HPDE6-E6E7 (cell line): ENCODE measurements at regions not wholly inside any gene's neighbourhood (a gene's known extent, or its start where the extent isn't known, plus 50 kb on each side); places are given as distances from the start of the nearest gene placed in this dataset.

Source experiments
- DNase-seq: peaks from one replicate; pipeline ENCODE4 v3.0.0; 2011; ENCODE audit warnings: missing footprints; ENCODE audit errors: extremely low spot score

DNA sequence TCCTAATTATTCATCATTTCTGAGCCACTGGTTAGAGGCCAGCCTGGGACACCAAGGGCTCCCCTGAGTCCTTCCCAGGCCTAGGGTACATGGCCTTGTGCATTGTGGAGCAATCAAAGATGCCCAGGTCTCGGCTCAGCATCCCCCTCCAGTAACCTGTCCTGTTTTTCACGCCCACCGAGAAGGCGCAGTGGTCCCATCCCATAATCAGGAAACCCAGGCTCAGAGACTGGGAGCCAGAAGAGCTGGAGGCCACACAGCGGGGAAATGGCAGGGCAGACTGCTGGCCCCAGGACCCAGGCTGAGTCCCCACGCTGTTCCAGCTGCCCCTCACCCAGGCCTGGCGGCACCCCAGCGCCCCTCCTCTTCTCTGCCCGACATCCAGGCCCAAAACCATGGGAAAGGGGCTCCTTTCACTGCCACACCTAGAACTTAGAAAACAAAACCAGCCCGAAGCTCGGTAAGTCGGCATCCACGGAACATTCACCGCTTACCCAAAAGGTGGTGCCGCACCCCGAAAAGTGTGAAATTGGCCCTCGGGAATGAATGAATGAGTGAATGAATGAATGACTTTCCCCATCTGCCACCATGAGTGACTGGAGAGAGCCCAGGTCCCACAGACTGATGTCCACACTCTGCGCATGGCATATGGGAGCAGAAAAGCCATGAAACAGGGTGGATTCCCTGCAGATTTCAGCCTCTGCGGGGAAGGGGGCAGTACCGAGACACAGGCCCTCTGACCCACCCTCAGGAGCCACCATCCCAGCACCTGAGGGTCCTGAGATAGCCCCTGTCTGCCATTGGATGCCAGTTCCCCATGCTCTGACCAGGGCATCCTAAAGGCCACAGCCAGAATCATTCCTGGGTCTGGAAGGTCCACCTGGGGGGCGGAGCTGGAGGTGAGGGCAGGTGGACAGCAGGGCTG is 132.5 kb downstream of the OLFM1 start:
- DNase-seq: no peak

DNA sequence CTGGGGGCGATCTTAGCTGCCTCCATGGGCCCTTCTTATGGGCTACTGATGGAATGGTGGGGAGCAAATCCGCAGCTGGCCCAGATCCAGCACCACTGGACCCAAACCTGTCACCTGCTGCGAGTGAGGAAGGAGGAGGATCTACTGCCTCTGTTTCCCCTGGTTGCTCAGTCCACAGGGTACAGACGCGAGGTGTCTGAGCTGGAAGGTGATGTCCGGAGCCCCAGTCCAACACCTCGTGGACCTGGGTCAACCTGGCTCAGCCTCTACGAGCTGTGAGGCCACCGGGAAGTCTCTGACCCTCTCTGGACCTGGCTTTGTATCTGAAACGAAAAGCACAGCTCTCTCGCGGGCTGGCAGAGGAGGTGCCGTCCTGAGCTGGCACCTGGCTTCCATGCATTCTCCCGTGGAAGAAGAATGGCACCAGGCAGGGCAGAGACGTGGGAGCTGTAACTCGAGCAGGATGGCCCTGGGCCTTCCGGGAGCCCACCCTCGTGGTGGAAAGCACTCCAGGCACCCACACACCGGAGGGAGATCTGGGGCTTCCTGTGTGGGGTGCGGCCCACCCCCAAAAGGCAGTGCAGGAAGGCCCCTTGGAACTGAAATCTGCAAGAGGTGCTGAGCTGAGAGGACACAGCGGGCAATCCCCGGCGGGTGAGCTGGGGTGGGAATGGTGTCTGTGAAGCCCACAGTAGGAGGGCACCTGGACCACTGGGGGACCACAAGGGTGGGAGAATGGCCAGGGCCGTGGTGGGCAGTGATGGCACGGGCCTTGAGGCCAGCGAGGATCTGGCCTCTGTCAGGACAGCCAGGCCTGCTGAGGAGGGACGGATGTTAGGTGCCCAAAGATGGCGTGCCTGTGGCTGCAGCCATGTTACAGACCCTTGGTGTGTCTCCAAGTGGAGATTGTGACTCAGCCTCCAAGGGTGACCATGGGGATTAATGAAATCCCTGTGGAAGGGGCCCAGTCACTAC is 133.4 kb downstream of the OLFM1 start:
- DNase-seq: no peak

DNA sequence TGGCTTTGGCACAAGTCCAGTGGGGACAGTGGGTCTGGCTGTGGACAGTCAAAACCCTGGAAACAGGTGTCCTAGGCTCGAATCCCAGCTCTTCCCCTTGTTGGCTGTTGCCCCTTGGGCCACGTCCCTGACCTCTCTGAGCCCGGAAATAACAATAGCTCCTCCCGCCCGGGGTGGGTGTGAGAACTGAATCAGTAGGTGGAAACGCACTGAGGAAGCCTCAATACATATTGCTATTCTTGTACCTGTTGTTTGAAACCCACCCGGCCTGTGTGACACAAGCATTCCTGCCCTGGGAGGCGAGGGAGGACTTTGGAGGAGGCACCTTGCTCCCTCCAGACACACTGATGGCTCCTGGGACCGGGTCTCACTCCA is 134.1 kb downstream of the OLFM1 start:
- DNase-seq: no peak

DNA sequence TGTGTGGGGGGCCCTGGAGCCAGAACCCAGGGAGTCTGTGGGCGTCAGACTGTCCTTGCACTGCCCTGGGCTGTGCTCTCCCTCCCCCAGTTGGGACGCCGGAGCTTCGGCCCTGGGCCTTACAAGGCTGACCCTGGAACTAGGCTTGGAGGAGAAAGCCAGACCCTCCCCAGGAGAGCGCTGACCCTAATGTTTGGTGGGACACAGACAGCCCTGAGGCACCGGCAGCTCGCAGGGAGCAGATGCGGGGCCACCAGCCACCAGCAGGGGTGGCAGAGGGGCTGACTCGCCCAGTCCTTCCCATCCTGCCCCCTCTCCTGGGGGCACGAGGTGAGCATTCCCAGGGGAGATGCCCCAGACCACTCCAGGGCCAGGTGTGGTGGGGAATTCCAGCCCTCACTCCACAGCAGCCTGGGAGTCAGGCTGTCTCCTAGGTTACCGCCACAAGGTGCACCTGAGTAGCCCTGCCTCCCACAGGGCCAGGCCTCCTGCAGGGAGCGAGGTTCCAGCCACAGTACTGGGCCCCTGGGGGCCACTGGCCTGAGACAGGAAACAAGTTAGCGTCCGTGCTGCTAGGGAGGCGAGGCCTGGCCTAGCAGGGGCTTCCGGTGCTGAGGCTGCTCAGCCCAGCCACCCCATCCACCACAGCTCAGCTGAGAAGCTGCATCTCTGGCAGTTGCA is 134.6 kb downstream of the OLFM1 start:
- no peak for DNase-seq

DNA sequence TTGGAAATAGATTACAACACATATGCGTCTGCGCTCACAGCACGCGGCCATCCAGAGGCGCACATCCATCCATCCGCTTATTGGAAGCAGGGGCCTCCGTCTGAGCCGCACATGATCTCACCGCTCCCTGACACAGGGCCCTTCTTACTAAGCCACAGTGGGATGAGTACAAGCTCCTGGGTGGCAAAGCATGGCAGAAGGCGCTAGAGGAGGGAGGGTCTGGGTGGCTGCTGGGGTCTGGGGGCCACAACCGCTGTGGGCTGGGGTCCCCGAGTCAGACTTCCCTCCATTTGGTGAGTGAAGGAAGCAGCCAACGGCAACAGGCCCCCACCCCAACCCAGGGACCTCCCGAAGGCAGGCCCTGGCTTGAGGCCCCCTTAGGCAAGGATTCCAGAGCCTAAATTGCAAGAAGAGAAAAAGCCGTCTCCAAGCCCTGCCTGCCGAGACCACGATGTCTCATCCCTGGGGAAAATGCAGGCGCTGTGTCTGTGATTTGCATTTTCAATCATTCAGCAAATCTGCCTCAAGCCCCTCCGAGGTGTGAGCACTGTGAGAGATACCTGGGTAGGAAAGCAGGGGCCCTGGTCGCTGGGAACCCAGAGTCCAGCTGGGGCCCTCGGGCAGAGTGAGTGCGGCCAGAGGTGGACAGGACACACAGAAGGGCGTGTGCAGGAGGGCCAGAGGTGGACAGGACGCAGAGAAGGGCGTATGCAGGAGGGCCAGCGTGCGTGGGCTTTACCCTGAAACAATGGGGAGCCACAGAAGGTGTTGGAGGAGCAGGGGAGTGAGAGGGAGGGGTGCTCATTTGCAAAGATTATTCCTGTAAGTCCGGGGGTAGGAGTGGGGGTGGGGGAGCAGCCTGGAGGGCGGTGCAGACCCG is 135.7 kb downstream of the OLFM1 start:
- DNase-seq: no peak

DNA sequence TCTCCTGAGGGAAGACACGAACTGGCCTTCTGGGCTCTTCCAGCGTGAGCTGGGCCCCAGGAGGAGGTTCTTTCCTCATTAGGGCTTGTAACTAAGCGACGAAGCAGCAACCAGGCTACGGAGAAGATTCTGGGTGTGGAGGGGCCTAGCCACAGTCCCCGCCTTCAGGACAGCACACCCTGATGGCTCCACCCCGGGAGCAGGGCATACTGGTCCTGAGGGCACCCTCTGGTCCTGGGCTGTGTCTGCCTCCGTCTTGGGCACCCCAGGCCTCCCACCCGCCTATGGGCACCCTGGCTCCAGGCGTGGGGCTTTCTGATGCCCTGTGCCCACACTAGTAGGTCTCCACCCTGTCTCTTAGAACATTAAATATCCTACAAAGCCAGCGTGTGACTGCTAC is 136.4 kb downstream of the OLFM1 start:
- no peak for DNase-seq

DNA sequence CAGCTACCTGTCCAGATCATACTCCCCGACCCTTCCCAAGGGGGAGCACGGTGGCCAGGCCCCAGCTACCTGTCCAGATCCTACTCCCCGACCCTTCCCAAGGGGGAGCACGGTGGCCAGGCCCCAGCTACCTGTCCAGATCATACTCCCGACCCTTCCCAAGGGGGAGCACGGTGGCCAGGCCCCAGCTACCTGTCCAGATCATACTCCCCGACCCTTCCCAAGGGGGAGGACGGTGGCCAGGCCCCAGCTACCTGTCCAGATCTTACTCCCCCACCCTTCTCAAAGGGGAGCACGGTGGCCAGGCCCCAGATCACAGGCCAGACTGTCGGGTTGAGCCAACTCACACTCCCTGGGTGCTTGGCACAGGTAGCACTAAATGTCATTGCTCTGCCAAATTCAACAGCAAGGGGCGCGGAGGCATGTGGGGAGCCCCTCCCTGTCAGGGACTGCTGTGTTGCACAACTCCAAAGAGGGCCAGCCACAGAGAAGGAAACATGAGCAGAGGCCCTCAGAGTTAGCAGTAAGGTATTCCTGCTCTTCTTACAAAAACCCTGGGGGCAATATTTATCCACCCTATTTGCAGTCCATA is 136.9 kb downstream of the OLFM1 start:
- DNase-seq: no peak

DNA sequence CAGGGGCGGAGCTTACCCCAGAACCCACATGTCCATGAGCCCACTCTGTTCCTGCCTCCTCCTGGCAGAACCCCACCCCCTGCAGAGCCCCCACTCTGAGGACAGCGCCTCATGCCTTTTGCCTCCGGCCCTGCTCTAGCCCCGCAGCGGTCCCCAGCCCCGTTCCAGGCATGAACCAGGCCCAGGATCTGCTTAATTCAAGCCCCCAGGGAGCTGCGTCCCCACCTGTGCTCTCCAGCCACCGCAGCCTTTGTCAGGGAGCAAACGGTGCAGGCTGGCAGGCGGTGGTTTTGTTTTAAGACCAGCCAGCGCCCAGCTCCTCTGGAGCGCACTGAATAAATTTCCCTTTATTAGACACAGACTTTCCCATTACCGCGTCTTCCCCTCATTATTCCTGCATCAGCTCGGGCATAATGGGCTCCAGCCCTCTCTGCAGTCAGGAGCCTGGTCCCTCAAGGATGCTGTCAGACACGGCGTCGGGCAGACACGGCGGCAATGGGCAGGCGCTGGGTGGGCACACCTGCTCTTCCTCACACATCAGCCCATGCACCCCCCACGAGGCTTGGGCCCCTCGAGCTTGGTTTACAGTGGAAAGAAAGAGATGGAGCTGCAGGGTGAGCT is 137.6 kb downstream of the OLFM1 start:
- DNase-seq: no peak

DNA sequence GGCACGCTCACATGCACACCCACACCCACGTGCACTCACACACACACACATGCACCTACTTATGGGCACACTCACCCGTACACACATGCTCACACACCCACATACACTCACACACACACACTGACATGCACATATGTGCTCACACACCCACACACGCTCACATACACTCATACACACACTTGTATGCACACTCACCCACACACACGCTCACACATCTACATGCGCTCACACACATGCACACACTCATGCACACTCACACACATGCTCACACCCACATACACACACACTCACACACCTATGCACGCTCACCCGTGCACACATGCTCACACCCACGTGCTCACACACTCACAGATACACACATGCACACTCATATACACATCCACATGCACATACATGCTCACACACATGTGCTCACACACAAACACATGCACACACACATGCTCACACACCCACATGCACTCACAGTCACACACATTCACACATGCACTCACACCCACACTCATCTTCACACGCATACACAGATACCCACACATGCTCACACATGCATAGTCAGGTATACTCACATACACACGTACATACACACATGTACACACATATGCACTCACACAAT is 138.3 kb downstream of the OLFM1 start:
- no peak for DNase-seq

DNA sequence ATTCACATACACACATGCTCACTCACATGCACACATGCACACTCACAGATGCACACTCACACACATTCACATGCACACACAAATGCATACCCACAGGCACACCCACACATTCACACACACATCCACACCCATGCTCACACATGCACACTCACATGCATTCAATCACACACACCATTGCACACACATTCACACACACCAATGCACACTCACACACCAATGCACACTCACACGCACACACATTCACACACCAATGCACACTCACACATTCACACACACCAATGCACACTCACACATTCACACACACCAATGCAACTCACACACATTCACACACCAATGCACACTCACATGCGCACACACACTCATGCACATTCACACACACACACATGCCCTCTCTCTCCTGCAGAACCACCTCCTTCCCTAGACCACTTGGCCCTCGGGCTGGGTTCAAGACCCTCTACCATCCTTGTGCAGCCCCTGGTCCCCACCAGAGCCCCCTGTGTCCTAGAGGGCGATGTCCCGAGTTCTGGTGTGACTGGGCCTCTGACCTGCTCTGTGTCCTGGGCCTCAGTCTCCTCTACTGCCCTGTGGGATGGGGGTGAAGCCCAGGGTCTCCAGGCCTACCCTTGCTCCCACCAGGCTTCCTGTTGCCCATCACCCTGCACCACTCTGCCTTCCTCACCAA is 139.0 kb downstream of the OLFM1 start:
- DNase-seq: no peak

DNA sequence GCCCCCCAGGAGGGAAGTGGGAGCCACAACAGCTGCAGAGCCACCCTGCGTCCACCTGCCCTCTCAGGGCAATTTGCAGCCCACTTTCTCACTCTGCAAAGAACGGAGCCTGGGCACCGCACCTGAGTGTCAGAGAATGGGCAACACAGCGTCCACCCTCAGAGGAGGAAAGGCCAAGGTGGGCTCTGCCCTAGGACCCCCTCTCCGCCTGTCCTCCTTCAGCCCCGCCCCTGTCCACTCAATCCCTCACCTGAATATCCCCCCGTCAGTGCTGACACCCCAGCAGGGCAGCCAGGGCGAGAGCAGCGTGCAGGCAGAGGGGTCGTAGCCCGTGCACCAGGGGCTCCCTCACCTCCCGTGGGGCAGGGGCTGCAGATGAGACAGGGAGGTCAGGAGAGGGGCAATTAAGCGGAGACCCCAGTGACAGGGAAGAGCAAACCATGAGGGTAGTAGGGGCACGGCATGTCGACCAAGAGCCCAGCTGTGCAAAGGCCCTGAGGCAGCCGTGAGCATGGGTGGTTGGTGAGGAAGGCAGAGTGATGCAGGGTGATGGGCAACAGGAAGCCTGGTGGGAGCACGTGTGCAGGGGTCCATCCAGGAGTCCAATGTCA is 140.3 kb downstream of the OLFM1 start:
- DNase-seq: no peak

DNA sequence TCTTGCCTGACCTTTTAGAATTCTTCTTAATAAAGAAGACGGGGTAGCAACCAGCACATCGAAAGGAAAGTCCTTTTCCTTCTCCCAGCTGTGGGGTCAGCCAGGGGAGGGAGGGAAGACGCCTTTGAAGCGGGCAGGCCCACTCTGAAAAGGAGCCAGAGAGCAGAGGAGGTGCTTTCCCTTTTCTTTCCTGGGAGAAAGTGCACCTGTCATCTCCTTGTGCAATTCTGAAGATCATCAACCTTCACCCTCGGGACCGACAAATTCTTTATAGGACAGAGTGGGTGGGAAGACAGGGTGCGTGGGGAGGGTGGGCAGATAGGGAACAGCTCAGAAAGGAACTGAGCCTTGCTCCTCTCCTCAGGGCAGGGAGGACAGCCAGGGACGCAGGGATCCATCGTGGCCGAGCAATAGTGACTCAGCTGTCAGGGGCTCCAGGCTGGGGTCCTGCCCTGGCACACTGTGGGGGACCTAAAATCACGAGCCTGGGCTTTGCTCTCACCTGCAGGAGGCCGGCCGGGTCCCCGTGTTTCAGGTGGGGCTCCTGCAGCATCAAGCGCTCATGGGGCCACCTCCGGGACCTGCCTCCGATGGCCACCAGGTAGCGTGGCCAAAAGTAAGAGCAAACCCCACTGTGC is 141.0 kb downstream of the OLFM1 start:
- DNase-seq: no peak

DNA sequence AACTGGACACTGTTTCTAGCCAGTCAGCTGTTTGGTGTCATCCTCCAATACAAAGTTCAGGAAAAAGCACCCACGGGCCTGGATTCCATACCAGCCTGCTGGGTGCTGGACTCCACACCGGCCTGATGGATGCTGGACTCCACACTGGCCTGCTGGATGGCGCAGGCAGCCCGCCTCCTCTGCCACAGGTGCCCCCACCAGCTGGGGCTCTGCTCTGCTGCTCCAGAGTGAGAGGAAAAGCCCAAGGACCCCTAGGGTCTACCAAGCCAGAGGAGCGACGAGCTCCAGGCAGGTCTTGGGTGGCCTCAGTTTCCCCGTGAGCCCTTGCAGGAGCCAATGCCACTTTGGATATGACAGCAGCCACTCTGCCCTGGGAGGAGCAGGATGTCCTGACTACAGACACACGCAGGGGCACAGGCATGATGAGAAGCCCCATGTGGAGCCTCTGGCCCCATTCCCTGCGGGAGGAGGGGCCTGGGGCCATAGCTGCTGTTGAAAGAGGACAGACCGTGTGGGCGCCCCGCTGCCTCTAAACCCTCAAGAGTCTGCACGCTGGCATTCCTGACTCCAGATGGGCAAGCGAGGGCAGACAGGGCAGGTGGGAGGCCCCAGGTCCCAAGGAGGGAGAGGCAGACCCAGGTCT is 141.6 kb downstream of the OLFM1 start:
- DNase-seq: no peak

DNA sequence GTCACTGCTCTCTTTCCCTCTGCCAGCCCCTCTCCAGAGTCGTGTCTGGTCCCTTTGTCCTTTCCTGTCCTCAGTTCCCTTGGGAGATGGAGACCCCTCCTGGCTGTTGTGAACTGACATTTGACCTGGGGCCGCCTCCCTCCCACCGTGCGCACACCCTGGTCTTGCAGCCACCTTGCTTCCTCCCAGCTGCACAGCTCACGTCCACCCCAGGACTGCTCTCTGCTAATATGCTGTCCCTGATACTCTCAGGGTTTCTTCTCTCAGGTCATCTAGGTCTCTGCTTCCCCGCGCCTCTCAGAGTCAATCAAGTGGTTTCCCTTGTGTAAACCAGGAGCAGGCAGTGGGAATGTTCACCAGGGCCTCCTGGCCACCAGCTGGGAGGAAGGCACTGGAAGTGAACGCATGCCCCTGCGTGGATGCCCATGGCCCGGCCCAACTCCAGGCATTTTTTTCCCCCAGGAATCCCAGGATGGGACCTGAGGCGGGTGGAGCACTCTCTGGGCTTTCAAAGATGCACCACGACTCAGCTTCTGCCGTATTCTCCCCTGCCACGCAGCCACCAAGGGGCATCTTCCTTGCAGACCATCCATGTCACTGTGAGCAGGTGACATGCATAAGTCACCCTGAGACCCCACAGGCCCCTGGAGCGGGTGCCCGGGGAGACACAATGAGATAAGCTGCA is 142.4 kb downstream of the OLFM1 start:
- DNase-seq: no peak

DNA sequence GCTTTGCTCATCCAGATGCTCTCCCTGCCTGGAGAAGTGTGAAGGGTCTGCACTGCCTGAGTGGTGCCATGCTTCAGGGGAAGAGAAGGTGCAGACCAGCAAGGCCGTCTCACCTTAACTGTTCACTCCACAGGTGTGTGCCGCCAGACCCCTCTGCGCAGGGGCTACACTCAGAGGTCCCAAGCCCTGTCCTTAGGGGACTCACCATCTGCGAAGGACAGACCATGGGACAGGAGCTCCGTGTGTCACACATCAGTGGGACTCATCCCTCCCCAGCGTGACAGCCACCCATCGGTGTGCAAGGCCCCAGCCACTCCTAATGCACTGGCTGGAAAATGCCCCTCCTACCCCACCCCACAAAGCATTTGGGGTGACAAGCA is 142.9 kb downstream of the OLFM1 start:
- DNase-seq: no peak

DNA sequence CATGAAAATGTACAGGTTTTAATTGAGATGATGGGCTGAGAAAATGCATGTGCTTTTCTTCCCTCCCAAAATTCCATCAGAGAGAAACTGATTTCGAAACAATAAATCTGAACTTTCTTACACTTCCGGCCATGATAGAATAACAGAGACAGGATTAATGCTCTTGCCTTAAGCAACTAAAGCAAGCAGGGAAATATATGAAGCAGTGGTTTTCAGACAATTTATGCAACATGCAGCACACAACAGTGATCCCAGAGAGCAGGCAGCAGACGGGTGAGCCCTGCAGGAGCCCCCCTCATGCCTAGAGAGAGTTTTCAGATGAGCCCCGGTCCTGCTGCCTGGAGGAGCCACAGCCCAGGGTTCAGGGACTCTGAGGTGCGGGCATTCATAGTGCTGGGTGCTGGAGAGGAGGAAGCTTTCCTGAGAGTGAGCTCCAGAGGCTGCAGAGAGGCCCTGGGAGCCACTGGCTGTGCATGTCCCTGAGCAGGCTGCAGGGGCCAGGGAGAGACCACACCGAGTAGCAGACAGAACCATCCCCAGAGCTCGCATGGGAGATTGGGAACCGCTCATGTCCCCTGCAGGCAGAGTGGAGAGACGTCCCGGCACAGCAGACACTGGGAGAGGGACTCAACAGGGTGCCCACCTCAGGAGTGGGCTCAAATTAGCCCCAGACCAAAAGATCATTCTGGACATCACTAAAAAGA is 143.5 kb downstream of the OLFM1 start:
- no peak for DNase-seq
